ENCODE measurements at regions not wholly inside any gene's neighbourhood (a gene's known extent, or its start where the extent isn't known, plus 50 kb on each side); places are given as distances from the start of the nearest gene placed in this dataset.

DNA sequence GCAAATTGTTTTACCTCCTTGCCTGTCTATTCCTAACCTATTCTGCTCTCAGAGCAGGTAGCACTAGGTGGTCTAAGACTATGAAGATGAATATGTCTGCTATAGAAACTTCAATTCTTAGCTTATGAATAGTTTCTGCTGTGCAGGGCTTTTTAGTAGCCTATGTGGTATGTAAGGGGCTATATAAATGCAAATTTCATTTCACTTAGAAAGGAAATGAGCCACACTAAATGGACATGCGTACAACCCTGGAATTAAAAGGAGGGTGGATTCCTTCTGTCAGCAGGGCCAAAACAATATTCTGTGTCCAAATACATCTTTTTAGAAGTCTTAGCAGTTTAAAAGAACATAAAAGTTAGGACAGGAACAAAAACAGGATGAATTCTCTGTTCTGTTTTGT is 163.9 kb upstream of the GEMIN8 start:
- TF ChIP-seq ISL1 (CRISPR knock-in tag; IDR thresholded peaks at IDR 0.05) (no peak), ZFP30 (CRISPR knock-in tag; IDR thresholded peaks at IDR 0.05) (no peak), ARNTL (CRISPR knock-in tag; IDR thresholded peaks at IDR 0.05; ENCODE audit: borderline replicate concordance, low read depth) (no peak), RARB (CRISPR knock-in tag; IDR thresholded peaks at IDR 0.05) (no peak), CSDC2 (CRISPR knock-in tag; IDR thresholded peaks at IDR 0.05) (no peak), CREB5 (CRISPR knock-in tag; IDR thresholded peaks at IDR 0.05; ENCODE audit: low read depth) (no peak), TOX (CRISPR knock-in tag; IDR thresholded peaks at IDR 0.05; ENCODE audit: borderline replicate concordance) (no peak), TCF4 (CRISPR knock-in tag; IDR thresholded peaks at IDR 0.05; ENCODE audit: borderline replicate concordance) (no peak), ZNF8 (CRISPR knock-in tag; IDR thresholded peaks at IDR 0.05) (no peak)
